ENCODE measurements at regions not wholly inside any gene's neighbourhood (a gene's known extent, or its start where the extent isn't known, plus 50 kb on each side); places are given as distances from the start of the nearest gene placed in this dataset.
A peak's percentile ranks its signal among the peaks of the same experiment; 100 is the strongest.

DNA sequence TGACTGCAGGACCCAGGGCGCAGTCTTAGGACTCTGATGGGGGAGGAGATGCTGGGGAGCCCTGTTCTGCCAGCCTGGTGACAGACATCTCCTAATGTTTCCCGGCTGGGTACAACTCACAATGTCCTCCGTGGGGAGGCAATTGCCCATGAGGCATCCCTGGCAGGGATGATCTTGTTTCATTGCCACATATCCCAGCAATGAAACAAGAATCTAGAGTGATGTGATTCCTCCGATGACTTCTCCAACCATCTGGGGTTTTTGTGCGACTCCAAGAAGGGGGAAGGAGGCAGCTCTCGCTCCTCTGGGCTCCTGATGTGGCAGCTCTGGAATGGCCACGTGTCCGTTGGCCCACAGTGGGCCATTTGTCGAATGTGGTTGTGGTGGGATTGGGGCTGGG is 255.8 kb downstream of the SEC14L1 start:
- Histone ChIP-seq H3K4me1 (ENCODE audit: control insufficient read depth in 1 of 2, insufficient read depth in 1 of 2, low read depth in 1 of 2, low read length in 1 of 2) (peaks cover 14 to 21% of the 10 kb centered on the region in 2 experiments), H3K4me3 (ENCODE audit: low read depth in 1 of 2, low read length in 1 of 2) (no peak overlapping the region), H3K9me3 (no peaks in the 10 kb centered on the region), H3K27ac (no peak overlapping the region), H3K36me3 (no peaks in the 10 kb centered on the region), H3K27me3 (no peaks in the 10 kb centered on the region)
- TF ChIP-seq, protein P1, sequence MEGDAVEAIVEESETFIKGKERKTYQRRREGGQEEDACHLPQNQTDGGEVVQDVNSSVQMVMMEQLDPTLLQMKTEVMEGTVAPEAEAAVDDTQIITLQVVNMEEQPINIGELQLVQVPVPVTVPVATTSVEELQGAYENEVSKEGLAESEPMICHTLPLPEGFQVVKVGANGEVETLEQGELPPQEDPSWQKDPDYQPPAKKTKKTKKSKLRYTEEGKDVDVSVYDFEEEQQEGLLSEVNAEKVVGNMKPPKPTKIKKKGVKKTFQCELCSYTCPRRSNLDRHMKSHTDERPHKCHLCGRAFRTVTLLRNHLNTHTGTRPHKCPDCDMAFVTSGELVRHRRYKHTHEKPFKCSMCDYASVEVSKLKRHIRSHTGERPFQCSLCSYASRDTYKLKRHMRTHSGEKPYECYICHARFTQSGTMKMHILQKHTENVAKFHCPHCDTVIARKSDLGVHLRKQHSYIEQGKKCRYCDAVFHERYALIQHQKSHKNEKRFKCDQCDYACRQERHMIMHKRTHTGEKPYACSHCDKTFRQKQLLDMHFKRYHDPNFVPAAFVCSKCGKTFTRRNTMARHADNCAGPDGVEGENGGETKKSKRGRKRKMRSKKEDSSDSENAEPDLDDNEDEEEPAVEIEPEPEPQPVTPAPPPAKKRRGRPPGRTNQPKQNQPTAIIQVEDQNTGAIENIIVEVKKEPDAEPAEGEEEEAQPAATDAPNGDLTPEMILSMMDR (IDR thresholded peaks at IDR 0.05) = no peak

DNA sequence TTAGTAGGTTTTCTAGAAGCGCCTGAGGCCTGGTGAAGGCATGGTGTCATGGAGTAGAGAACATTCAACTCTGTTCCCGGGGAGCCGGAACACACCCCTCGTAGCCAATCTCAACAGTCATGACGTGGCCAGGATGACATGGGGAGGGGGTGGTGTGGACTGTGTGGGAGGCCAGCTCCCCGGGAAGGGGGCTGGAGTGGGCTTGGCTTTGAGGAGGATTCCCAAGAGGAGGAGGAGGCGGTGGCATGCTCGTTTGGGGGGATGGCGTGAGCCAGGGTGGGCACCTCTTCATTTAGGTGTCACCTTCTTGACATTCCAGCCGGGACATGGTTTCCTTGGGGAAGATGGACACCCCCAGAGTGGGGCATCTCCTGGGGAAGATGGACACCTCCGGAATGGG is 257.5 kb downstream of the SEC14L1 start:
- no peaks in the 10 kb centered on the region for H3K9me3 ChIP-seq
- H3K27me3 ChIP-seq = no peaks in the 10 kb centered on the region
- no peak overlapping the region for H3K4me3 ChIP-seq (ENCODE audit: low read depth in 1 of 2, low read length in 1 of 2)
- H3K27ac ChIP-seq = no peak overlapping the region
- peaks cover 15 to 27% of the 10 kb centered on the region in 2 experiments for H3K4me1 ChIP-seq (ENCODE audit: control insufficient read depth in 1 of 2, insufficient read depth in 1 of 2, low read depth in 1 of 2, low read length in 1 of 2)
- TF ChIP-seq, protein P1 (IDR thresholded peaks at IDR 0.05) = no peak
- peaks cover 14% of the 10 kb centered on the region for H3K36me3 ChIP-seq

- TF ChIP-seq, protein P1 (IDR thresholded peaks at IDR 0.05) = no peak
- H3K9me3 ChIP-seq = no peaks in the 10 kb centered on the region
- no peaks in the 10 kb centered on the region for H3K27me3 ChIP-seq
- peaks cover 26 to 39% of the 10 kb centered on the region in 2 experiments for H3K4me1 ChIP-seq (ENCODE audit: control insufficient read depth in 1 of 2, insufficient read depth in 1 of 2, low read depth in 1 of 2, low read length in 1 of 2)
- peak overlapping the region; percentile 85 for H3K27ac ChIP-seq
- peaks cover 18% of the 10 kb centered on the region for H3K36me3 ChIP-seq
- H3K4me3 ChIP-seq (ENCODE audit: low read depth in 1 of 2, low read length in 1 of 2) = no peak overlapping the region
Observed at GRCh38 chr17:77399319-77399957, 258.7 kb downstream of the SEC14L1 start.

- Histone ChIP-seq H3K4me1 (ENCODE audit: control insufficient read depth in 1 of 2, insufficient read depth in 1 of 2, low read depth in 1 of 2, low read length in 1 of 2) (peaks cover 36 to 49% of the 10 kb centered on the region in 2 experiments), H3K9me3 (no peaks in the 10 kb centered on the region), H3K4me3 (ENCODE audit: low read depth in 1 of 2, low read length in 1 of 2) (peak overlapping the region; percentile 45 to 55), H3K27ac (peak overlapping the region; percentile 85), H3K36me3 (peaks cover 18% of the 10 kb centered on the region), H3K27me3 (no peaks in the 10 kb centered on the region)
- TF ChIP-seq, protein P1 (IDR thresholded peaks at IDR 0.05) = peak; percentile 67
Observed at GRCh38 chr17:77400445-77400870, 259.7 kb downstream of the SEC14L1 start.

- Histone ChIP-seq H3K36me3 (peaks cover 18% of the 10 kb centered on the region), H3K9me3 (no peaks in the 10 kb centered on the region), H3K27me3 (no peaks in the 10 kb centered on the region), H3K27ac (no peak overlapping the region), H3K4me1 (ENCODE audit: control insufficient read depth in 1 of 2, insufficient read depth in 1 of 2, low read depth in 1 of 2, low read length in 1 of 2) (peaks cover 47 to 63% of the 10 kb centered on the region in 2 experiments), H3K4me3 (ENCODE audit: low read depth in 1 of 2, low read length in 1 of 2) (no peak overlapping the region)
- TF ChIP-seq, protein P1 (IDR thresholded peaks at IDR 0.05) = no peak
Observed at GRCh38 chr17:77402159-77402731, 261.5 kb downstream of the SEC14L1 start.

All from neutrophil (primary cell).